GM19438 (cell line): ENCODE measurements at regions not wholly inside any gene's neighbourhood (a gene's known extent, or its start where the extent isn't known, plus 50 kb on each side); places are given as distances from the start of the nearest gene placed in this dataset.
"Not testable (repeated sequence)": the region's sequence is repeated elsewhere in the genome, so short reads cannot be mapped to it uniquely, and the experiment has no call there.

ENCODE experiments used
- ATAC-seq: cut with Tn5 transposase; IDR thresholded peaks from one replicate; pipeline ENCODE4 v1.9.1; 2021; ENCODE audit warnings: low read depth; ENCODE audit not compliant: unreplicated experiment

DNA sequence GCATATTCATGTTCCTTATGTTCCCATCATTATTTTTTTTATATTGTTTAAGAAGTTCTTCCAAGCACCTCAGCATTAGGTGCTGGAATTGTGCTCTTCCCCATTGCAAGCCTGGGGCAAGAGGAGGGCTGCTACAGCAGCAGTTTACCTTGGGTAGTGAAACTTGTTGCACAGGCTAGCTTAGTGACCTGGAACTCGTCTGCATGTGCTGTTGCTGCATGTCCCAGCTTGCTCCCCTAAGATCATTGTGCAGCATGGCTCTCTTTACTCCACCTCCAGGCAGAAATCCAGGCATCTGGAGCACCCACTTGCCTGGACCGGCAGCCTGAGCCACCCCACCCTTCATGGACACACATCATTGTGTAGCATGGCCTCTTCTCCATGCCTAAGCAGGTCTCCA is 776.0 kb downstream of the GLUD2 start:
- no peak for ATAC-seq

DNA sequence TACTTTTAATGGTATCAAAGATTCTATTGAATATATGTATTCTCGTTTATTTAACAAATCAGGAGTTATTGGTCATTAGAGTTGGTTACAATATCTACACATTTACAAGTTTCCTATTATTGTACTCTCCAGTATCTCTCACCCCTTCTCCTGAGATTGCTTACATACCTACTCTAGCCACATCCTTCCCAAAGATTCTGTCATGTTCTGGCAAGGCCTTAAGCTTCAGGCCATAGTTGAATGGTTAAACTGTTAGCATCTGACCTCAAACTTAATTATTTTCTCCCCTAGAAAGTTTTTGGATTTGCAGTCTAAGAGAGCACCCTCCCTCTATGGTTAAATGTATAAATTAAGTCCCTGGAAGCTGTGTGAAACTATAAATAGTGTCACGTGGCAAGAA is 784.2 kb downstream of the GLUD2 start:
- no peak for ATAC-seq

DNA sequence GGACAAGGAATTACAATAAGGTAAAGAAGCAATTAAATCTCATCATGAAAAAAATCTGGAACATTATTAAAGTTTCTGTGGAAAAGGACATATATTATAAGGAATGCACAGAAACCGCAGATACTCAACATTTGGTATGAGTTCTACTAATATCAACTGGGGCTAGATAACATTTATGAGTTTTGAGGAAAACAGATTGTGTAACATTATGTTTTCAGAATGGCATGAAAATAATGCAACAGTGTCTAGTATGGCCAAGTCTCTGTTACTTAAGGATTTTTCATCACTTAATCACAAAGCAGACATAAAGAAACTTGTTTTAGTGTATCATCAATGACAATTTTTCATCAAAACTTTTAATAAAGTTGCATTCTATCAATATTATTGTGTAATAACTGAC is 785.0 kb downstream of the GLUD2 start:
- ATAC-seq = no peak

DNA sequence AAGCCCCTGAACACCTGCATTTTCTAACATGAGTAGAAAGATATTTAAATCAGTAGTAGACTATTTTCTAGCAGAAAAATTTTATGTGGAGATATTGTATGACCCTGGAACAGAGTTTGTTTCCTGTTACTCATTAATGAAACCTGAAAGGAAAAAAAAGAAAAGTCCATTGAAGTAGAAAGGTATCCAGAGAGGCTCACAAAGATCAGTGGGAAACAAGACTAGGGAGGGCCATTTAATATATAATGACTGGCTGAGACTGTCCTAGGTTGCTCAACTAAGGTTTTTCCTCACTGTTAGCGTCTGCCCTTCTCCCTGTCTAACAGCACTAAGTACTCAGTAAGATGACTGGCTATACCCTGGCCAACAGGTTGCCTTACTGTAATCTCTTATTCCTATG is 788.6 kb downstream of the GLUD2 start:
- no peak for ATAC-seq

DNA sequence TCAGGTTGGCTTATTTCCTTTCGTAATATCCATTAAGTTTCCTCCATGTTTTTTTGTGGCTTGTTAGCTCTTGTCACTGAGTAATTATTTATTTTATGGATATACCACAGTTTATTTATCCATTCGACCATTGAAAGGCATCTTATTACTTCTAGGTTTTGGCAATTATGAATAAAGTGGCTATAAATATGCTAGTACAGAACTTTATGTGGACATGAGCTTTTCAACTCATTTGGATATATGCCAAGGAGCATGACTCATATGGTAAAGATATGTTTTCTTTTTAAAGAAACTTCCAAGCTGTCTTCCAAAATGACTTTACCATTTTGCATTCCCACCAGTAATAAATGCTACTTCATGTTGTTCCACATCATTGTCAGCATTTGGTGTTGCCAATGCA is 803.6 kb downstream of the GLUD2 start:
- no peak for ATAC-seq

DNA sequence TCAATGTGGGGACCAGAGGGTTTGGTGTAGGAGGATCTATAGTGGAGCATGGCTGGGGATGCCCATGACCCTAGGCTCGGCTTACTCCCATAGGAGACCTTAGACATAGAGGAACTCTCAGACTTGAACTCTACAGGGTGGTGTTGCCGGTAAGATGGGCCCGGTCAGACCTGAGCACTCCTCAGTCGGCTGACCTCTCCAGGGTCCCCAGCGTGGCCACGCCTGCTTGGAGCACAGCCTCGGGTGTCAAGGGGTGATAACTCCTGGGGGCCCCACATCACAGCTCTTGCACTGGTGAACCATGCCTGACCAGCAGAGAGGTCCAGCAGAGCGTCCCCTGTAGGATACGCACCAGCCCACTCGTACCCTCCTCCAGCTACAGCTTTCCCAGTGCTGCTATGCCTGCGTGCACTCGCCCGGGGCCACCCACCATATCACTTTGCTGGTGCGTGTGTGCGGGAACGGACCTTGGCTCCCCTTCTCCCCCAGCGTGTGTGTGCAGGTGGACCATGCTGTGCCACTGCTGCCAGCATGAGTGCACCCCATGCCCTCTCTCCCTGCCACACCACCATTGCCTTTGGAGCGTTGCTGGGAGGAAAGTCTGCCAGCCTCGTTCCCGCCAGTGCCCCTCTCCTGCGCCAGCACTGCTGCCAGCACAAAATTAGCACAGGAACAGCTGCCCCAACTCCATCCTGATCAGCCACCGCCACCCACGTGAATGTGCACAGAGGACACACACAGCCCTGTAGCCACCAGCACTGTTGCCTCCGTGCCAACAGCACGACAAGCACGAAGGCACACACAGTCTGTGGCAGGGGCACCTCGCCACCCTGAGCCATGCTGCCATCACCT is 806.6 kb downstream of the GLUD2 start:
- no peak for ATAC-seq

DNA sequence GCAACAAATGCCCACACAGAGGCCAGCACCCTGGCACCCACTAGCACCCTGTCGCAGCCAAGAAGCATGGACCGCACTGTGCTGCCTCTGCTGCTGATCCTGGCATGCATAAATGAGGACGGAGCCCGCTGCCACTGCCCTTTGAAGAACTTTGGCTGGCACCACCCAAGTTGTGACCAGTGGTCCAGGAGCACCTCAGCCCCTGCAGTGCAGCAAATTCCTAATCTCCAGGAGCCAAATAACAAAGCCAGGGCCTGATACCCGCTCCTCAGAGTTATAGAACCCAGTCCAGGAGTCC is 807.2 kb downstream of the GLUD2 start:
- ATAC-seq = no peak

DNA sequence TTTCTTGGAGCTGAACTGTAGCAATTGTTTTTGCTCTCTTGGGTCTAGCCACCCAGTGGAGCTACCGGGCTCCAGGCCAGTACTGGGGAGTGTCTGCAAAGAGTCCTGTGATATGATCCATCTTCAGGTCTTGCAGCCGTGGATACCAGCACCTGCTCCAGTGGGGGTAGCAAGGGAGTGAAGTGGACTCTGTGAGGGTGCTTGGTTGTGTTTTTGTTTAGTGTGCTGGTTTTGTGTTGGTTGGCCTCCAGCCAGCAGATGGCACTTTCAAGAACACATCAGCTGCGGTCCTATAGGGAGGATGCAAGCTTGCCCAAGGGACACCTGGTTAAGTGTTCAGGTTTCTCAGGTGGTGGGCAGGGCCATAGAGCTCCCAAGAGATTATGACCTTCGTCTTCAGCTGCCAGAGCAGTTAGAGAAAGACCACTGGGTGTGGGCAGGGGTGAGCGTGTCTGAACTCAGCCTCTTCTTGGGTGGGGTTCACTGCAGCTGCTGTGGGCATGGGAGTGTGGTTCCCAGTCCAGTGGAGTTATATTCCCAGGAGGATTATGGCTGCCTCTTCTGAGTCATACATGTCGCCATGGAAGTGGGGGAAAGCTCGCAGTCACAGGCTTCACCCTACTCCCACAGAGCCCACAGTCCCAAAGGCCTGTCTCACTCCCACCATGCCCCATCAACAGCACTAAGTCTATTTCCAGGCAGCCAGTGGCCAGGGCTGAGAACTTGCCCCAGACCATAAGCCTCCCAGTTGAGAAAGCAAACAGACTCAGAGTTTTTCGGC is 811.6 kb downstream of the GLUD2 start:
- ATAC-seq = no peak

DNA sequence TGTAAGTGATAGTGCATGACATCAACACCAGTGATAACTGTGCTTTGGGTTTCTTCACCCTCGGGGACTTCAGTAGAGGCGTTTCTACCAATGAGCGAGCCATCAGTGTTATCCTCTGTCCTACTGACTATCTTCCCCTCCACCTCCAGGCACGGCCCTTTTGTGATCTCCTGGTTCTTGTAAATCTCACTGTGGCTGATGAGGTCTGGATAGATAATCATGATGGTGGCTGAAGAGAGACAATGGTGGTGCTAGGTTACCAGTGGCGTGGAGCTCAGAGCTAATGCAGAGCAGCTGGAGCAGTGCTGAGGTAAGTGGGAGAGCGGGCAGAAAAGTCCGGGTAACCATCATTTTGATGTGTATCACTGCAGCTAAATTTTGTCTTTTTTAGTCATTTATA is 816.6 kb downstream of the GLUD2 start:
- ATAC-seq = no peak

DNA sequence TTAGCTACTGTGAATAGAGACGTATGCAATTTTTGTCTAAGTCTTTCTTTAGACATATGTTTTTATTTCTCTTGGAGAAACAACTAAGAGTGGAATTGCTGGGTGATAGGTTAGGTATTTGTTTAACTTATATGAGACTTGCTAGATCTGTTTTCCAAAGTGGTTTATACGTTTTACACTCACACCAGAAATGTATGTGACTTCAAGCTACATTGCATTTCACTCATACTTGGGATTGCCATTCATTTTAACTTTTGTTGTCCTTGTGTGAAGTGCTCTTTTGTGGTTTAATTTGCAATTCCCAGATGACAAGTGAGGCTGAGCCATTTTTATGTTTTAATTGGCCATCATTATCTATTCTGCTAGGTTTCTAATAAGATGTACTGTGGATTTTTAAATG is 817.2 kb downstream of the GLUD2 start:
- ATAC-seq = no peak

DNA sequence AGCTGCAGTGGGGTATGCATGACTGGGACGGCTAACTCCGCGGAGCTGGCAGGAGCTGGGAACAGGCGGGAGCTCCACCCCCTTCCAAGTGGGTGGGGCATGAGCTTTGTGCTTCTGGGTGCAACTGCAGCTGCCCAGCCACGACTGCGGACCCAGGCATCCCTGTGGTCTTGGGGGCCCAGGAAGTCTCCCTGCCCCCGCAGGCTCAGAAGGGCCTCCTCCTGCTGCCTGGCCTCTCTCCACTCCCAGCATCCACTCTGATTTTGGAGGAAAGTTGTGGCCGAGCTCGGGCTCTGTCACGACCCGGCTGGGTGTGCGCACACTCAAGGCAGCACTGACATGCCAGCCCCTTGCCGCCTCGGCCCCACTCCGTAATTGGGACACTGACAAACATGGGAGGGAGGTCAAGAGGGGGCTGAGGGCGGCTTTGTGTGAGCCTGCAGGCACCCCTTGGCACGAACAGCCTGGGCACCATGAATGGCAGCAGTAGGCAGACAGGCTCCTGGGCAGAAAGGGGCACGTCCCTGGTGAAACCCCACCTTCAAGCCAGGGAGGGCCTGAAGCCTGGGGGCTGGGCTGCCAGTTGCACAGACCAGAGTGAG is 822.6 kb downstream of the GLUD2 start:
- ATAC-seq = no peak

DNA sequence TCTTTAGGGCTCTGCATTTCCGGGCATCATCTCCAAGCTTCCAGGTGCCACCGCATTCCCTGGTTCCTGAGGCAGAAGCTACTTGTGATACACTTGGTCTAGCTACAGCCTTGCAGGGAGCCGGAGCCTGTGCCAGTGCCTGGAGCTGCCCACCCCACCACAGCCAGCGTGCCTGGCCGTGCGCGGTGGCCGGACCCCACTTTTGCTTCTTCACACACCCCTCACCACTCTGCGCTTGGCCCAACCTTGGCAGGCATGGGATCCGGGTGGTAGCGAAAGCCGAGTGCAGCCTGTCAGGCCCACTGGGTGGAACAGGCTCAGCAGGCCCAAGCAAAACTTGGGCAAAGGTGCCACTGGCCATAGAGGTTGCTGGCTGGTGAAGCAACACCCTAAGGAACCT is 823.7 kb downstream of the GLUD2 start:
- ATAC-seq = no peak

DNA sequence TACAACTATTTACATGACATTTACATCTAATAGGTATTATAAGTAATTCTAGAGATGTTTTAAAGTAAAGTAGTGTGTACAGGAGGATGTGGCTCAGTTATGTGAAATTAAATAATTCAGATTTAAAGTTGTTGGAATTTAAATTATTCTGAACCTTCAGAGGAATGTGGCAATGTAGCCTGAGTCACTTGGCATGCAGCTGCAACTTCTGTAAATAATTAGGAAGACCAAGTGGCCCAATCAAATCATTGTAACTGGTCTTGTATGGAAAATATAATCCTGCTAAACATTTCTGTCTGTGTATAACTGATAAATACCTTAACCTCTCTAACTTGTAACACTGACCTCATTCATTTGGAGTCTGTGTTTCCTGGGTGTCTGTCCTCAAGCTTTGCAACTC is 828.9 kb downstream of the GLUD2 start:
- ATAC-seq = no peak

DNA sequence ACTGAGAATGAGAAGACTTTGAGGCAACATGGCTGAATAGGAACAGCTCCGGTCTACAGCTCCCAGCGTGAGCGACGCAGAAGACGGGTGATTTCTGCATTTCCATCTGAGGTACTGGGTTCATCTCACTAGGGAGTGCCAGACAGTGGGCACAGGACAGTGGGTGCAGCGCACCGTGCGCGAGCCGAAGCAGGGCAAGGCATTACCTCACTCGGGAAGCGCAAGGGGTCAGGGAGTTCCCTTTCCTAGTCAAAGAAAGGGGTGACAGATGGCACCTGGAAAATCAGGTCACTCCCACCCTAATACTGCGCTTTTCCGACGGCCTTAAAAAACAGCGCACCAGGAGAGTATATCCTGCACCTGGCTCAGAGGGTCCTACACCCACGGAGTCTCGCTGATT is 829.9 kb downstream of the GLUD2 start:
- not testable (repeated sequence) for ATAC-seq

DNA sequence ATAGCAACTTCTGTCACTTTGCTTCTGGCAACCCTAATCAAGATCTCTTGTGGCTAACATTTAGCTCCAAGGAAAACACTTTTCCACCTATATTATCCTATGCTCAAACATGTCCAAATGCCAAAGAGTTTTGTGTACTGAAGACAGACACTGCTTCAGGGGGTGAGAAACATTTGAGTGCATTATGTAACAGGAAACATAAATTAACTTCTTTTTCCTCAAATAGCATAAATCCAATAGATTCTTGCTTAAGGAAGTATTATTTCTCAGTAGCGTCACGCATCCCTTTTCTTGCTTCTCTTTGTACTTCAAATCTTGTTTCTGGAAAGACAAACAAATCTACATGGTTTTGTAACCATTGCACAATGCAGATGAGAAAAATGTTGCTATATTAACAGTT is 839.1 kb downstream of the GLUD2 start:
- no peak for ATAC-seq

DNA sequence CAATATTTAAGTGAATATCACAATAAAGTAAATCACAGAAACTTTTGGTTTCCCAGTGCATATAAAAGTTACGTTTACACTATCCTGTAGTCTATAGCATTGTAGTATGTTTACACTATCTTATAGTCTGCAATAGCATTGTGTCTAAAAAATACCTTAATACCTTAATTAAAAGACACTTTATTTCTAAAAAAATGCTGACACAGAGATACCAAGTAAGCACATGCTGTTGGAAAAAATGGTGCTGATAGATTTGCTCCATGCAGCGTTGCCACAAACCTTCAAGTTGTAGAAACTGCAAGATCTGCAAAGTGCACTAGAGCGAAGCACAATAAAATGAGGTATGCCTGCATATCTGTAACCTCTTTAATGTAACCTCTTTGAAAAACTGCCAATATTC is 847.3 kb downstream of the GLUD2 start:
- no peak for ATAC-seq

DNA sequence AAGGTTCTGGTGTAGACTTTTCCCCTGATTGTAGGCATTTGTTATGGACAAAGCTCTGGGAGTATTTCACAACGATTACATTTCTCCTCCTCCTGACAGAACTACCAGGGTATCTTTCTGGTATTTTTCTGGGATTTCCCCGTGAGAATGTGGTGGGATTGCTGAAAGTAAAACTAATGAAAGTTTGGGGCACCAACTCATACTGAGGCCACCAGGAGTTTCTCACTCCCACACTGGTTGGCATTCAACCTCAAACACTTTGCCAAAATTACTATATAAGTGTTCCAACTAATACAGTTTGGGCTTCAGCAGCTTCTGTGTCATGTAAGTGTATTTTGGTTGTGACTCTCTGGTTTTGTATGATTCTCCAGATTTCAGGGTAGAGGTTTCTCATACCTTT is 855.1 kb downstream of the GLUD2 start:
- ATAC-seq = no peak

DNA sequence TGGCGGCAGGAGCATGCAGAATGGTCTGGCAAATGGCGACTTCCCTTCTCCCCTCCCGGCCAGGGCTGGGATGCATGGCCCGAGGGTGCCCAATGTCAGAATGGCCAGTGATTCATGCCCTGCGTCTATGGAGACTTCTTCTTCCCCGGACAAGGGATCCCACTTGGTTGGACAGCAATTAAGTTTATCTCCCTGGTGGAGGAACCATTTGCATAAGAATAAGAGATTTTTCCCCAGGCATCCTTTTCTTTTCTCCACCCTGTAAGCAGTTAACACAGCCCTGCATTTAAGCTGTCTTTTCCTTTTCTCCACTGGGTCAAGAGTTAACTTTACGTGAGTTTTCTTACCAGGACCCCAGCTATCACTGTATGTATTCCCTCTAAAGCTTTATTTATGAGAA is 856.6 kb downstream of the GLUD2 start:
- ATAC-seq = no peak

DNA sequence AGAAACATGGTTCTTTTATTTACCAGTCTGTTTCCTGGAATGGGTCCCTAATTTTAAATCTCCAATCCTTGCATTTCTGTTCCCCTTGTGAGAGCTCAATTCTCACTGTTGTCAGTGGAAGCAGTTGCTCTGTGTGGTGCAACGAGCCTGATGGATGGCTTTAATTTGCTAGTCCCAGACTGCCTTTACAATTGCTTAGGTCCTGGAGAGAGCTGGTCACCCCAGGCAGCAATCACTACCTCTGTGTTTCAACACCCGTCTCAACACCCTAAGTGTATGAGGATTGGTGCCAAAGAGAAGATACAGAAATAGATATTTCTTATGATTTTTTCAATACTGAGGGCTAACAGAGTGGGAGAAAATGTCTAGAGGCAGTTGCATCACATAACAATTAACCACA is 873.8 kb downstream of the GLUD2 start:
- ATAC-seq = no peak

DNA sequence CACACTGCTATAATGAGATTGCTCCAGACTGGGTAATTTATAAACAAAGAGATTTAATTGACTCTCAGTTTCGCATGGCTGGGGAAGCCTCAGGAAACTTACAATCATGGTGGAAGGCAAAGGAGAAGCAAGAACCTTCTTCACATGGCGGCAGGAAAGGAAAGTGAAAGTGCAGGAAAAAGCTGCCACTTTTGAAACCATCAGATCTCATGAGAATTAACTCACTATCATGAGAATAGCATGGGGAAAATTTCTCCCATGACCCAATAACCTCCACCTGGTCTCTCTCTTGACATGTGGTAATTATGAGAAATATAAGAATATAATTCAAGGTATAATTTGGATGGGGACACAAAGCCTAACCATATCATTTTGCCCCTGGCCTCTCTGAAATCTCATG is 884.2 kb downstream of the GLUD2 start:
- no peak for ATAC-seq

DNA sequence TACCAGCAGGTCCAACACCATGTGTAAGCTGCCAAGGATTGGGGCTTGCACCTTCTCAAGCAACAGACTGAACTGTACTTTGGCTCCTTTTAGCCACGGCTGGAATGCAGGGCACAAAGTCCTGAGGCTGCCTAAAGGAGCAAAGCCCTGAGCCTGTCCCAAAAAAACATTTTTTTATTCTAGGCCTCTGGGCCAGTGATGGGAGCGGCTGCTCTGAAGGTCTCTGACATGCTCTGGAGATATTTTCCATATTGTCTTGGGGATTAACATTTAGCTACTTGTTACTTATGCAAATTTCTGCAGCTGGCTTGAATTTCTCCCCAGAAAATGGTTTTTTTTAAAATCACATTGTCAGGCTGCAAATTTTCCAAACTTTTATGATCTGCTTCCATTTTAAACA is 885.3 kb downstream of the GLUD2 start:
- no peak for ATAC-seq
